DOHH2 (cell line): ENCODE measurements at regions not wholly inside any gene's neighbourhood (a gene's known extent, or its start where the extent isn't known, plus 50 kb on each side); places are given as distances from the start of the nearest gene placed in this dataset.
"Not testable (repeated sequence)": the region's sequence is repeated elsewhere in the genome, so short reads cannot be mapped to it uniquely, and the experiment has no call there.

Experiments used
- H3F3A ChIP-seq: fragments of 200-600 bp; sonication (generic), shearing (Covaris generic); 2 replicates; pipeline ENCODE4 v1.6.0; 2016; ENCODE audit warnings: antibody characterized with exemption, mild to moderate bottlenecking; ENCODE audit not compliant: control insufficient read depth, insufficient read depth
- H3K27ac ChIP-seq: fragments of 200-600 bp; sonication (generic); 2 replicates; pipeline ENCODE4 v1.5.1; 2014; ENCODE audit warnings: low read depth, mild to moderate bottlenecking, low read length, moderate library complexity
- H3K27me3 ChIP-seq: fragments of 200-600 bp; sonication (generic); 2 replicates; pipeline ENCODE4 v1.6.1; 2014; ENCODE audit warnings: mild to moderate bottlenecking, low read length, mixed read lengths; ENCODE audit not compliant: control insufficient read depth
- H3K36me3 ChIP-seq: fragments of 200-600 bp; sonication (generic); 2 replicates; pipeline ENCODE4 v1.6.1; 2014; ENCODE audit warnings: mild to moderate bottlenecking, low read length, moderate library complexity, mixed read lengths; ENCODE audit not compliant: control insufficient read depth
- H3K4me1 ChIP-seq: fragments of 200-600 bp; sonication (generic); 2 replicates; pipeline ENCODE4 v1.6.1; 2014; ENCODE audit warnings: mild to moderate bottlenecking, low read length, mixed read lengths; ENCODE audit not compliant: control insufficient read depth
- H3K4me2 ChIP-seq: fragments of 200-600 bp; sonication (generic); 2 replicates; pipeline ENCODE4 v1.6.0; 2014; ENCODE audit warnings: mild to moderate bottlenecking, low read length, moderate library complexity
- H3K4me3 ChIP-seq: fragments of 200-600 bp; sonication (generic); 2 replicates; pipeline ENCODE4 v1.5.1; 2014; ENCODE audit warnings: mild to moderate bottlenecking, low read length, mixed read lengths
- H3K79me2 ChIP-seq: fragments of 200-600 bp; sonication (generic); 2 replicates; pipeline ENCODE4 v1.6.1; 2014; ENCODE audit warnings: mild to moderate bottlenecking, low read length, mixed read lengths; ENCODE audit not compliant: control insufficient read depth
- H3K9me2 ChIP-seq: fragments of 200-600 bp; sonication (generic); replicated peaks from 2 replicates; pipeline ENCODE4 v1.6.1; 2014; ENCODE audit warnings: mild to moderate bottlenecking, low read length, mixed read lengths; ENCODE audit not compliant: control insufficient read depth
- H3K9me3 ChIP-seq: fragments of 200-600 bp; sonication (generic); 2 replicates; pipeline ENCODE4 v1.6.1; 2014; ENCODE audit warnings: antibody characterized with exemption, low read length, mixed read lengths; ENCODE audit not compliant: control insufficient read depth, insufficient read depth
- H4K20me1 ChIP-seq: fragments of 200-600 bp; sonication (generic); 2 replicates; pipeline ENCODE4 v1.6.0; 2014; ENCODE audit warnings: low read depth, mild to moderate bottlenecking, antibody characterized with exemption, low read length, moderate library complexity; ENCODE audit not compliant: control insufficient read depth, insufficient read depth
- EZH2phosphoT487 ChIP-seq: fragments of 200-600 bp; sonication (generic); IDR thresholded peaks from 2 replicates; pipeline ENCODE4 v1.6.1; 2017; ENCODE audit warnings: borderline replicate concordance, mild to moderate bottlenecking, antibody characterized with exemption, low read length, moderate library complexity, mixed read lengths
- TF ChIP-seq, protein P1 (sequence below): fragments of 200-600 bp; sonication (generic); IDR thresholded peaks from one replicate; pipeline ENCODE4 v1.5.1; 2014; ENCODE audit warnings: antibody characterized with exemption, mild to moderate bottlenecking, low read depth, low read length; ENCODE audit not compliant: poor library complexity, severe bottlenecking

DNA sequence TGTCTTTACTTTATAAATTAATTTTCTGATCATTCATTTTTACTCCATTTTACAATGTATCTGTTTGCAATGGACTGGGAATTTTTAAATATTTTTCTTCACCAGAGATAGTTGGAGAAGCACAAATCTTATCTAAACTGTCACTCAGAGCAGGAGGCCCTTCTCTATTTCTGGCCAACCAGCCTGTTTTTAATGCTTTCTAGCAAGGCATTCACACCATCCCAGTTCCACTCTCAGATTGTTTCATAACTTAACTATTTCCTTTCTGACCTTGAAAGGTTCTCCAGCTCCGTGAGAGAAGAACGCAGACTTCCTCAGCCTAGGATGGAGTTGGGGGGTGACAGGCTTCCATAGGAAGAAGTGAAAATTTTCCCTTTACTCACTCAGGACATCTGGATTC is 155.8 kb downstream of the SKIDA1 start:
- Histone ChIP-seq H3K4me1 (no peaks in the 10 kb centered on the region), H3K9me3 (no peaks in the 10 kb centered on the region), H3K36me3 (no peaks in the 10 kb centered on the region), H4K20me1 (no peaks in the 10 kb centered on the region), H3K4me2 (no peak overlapping the region), H3K79me2 (no peaks in the 10 kb centered on the region), H3K27ac (no peak overlapping the region), H3K9me2 (no peaks in the 10 kb centered on the region), H3F3A (no peaks in the 10 kb centered on the region), H3K4me3 (no peak overlapping the region), H3K27me3 (no peaks in the 10 kb centered on the region)
- TF ChIP-seq, protein P1, sequence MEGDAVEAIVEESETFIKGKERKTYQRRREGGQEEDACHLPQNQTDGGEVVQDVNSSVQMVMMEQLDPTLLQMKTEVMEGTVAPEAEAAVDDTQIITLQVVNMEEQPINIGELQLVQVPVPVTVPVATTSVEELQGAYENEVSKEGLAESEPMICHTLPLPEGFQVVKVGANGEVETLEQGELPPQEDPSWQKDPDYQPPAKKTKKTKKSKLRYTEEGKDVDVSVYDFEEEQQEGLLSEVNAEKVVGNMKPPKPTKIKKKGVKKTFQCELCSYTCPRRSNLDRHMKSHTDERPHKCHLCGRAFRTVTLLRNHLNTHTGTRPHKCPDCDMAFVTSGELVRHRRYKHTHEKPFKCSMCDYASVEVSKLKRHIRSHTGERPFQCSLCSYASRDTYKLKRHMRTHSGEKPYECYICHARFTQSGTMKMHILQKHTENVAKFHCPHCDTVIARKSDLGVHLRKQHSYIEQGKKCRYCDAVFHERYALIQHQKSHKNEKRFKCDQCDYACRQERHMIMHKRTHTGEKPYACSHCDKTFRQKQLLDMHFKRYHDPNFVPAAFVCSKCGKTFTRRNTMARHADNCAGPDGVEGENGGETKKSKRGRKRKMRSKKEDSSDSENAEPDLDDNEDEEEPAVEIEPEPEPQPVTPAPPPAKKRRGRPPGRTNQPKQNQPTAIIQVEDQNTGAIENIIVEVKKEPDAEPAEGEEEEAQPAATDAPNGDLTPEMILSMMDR: no peak
- TF ChIP-seq EZH2phosphoT487: no peak

DNA sequence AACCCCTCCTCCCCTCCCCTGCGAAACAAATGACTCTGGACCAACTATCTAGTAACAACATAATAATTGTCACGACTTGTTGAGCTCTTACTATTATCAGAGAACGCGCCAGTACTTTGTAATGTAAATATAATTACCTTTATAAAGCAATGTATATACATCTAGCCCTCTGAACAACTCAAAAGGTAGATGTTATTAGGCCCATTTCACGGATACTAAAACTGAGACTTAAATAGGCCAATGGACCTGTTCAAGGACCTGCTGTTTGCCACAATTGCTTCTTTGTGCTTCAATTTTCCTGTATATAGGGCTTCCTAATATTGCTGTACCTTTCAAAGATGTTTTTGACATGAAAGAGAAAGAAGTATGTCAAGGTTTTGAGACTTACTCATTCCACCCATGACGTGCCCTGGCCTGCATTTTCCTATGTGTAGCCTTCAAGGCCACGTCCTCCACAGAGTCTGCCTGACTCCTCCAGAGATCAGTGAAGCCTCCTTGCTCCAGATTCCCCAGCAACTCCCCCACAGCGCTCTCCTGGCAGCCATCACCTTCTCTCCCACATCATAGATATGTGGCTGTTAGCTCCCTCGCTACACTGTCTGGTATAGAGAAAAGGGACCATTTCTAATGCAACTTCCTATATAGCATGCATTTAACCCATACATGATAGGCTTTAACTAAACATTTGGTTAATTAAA is 156.6 kb downstream of the SKIDA1 start:
- H3K79me2 ChIP-seq: no peaks in the 10 kb centered on the region
- no peak overlapping the region for H3K4me2 ChIP-seq
- no peaks in the 10 kb centered on the region for H3K4me1 ChIP-seq

DNA sequence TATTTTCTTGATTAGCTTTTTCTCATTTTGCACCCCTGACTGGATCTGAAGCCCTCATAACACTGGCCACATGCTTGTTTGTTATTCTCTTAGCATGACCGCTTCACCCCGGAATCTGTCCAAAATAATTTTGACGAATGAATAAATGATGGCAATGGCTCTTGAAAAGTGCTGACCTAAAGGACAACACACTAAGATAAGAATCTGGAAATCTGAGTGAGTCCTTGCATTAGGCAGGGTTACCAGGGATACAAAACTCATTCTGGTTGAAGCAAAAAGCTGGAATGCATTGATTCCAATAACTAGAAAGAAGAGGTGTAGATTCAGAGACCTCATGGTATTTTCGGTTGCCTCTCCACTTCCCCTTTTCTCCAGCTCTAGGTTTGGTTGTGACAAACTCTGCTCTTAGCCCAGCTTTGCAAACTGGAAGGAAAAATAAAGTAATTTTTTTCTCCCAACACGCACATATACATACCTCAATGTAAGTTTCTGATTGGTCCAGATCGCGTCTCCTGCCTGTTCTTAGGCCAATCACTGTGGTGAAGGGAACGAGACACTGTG is 157.4 kb downstream of the SKIDA1 start:
- Histone ChIP-seq H3K4me2 (no peak overlapping the region), H3K36me3 (no peaks in the 10 kb centered on the region), H3K9me3 (no peaks in the 10 kb centered on the region), H3K27me3 (no peaks in the 10 kb centered on the region), H4K20me1 (no peaks in the 10 kb centered on the region), H3K9me2 (no peaks in the 10 kb centered on the region), H3F3A (no peaks in the 10 kb centered on the region), H3K79me2 (no peaks in the 10 kb centered on the region), H3K4me3 (no peak overlapping the region), H3K27ac (no peak overlapping the region), H3K4me1 (no peaks in the 10 kb centered on the region)
- TF ChIP-seq, protein P1: no peak
- TF ChIP-seq EZH2phosphoT487: no peak

More for the DNA sequence above, 156.6 kb downstream of the SKIDA1 start:
- no peaks in the 10 kb centered on the region for H3F3A ChIP-seq
- H3K27me3 ChIP-seq: no peaks in the 10 kb centered on the region
- no peaks in the 10 kb centered on the region for H3K9me2 ChIP-seq
- no peak for TF ChIP-seq EZH2phosphoT487
- TF ChIP-seq, protein P1: no peak
- H3K9me3 ChIP-seq: no peaks in the 10 kb centered on the region
- H3K36me3 ChIP-seq: no peaks in the 10 kb centered on the region
- no peak overlapping the region for H3K4me3 ChIP-seq
- no peaks in the 10 kb centered on the region for H4K20me1 ChIP-seq
- H3K27ac ChIP-seq: no peak overlapping the region

DNA sequence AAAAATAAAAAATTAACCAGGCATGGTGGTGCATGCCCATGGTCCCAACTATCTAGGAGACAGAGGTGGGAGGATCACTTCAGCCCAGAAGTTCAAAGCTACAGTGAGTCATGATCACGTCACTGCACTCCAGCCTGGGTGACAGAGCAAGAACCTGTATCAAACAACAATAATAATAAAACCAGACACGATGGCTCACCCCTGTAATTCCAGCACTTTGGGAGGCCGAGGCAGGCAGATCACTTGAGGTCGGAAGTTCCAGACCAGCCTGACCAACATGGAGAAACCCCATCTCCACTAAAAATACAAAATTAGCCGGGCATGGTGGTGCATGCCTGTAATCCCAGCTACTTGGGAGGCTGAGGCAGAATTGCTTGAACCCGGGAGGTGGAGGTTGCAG is 159.4 kb downstream of the SKIDA1 start:
- H4K20me1 ChIP-seq, H3K9me2 ChIP-seq, H3K4me1 ChIP-seq, H3F3A ChIP-seq, H3K4me3 ChIP-seq, H3K4me2 ChIP-seq, H3K9me3 ChIP-seq, H3K27me3 ChIP-seq, H3K79me2 ChIP-seq, H3K36me3 ChIP-seq, H3K27ac ChIP-seq: not testable (repeated sequence)
